Adrenal gland (tissue), 9 donors: ENCODE measurements at regions not wholly inside any gene's neighbourhood (a gene's known extent, or its start where the extent isn't known, plus 50 kb on each side); places are given as distances from the start of the nearest gene placed in this dataset.
"Not testable (repeated sequence)": the region's sequence is repeated elsewhere in the genome, so short reads cannot be mapped to it uniquely, and the experiment has no call there.

Source experiments
- DNase-seq, 7 donors: peaks; one replicate each; pipeline ENCODE4 v3.0.0-alpha.2; 2019 to 2020
- H3K27ac ChIP-seq, 5 donors: fragments of 200-600 bp; sonication (generic) in 4 of 5; 1 replicate in 3 of 5; 2 replicates in 2 of 5; pipeline versions ENCODE4 v1.5.1 to v1.8.0; 2016 to 2020; ENCODE audit warnings: mild to moderate bottlenecking in 1 of 5
- H3K27me3 ChIP-seq: fragments of 200-600 bp; 2 replicates; pipeline ENCODE4 v1.8.0; 2021
- H3K36me3 ChIP-seq, 2 donors: fragments of 200-600 bp; replicated peaks in 1 of 2; 1 replicate in 1 of 2; 2 replicates in 1 of 2; pipeline versions ENCODE4 v1.5.1 to v1.8.0; 2018 to 2022
- H3K4me1 ChIP-seq, 2 donors: fragments of 200-600 bp; replicated peaks in 1 of 2; 1 replicate in 1 of 2; 2 replicates in 1 of 2; pipeline versions ENCODE4 v1.5.1 to v1.8.0; 2018 to 2021
- H3K4me3 ChIP-seq, 4 donors: fragments of 200-600 bp; sonication (generic) in 3 of 4; one replicate each; pipeline ENCODE4 v1.5.1; 2016 to 2018
- H3K9me3 ChIP-seq, 3 donors: fragments of 200-600 bp; sonication (generic) in 1 of 3; replicated peaks in 1 of 3; 1 replicate in 2 of 3; 2 replicates in 1 of 3; pipeline versions ENCODE4 v1.5.1 to v1.8.0; 2016 to 2021
- CTCF ChIP-seq, 6 experiments: fragments of 450-650 bp in 4 of 6; fragments of 200-600 bp in 2 of 6; sonication (generic) in 1 of 6; IDR thresholded peaks; 1 replicate in 5 of 6; 2 replicates in 1 of 6; pipeline versions ENCODE4 v1.5.1 to v1.8.0; 2016 to 2021; ENCODE audit warnings: antibody characterized with exemption in 6 of 6, mild to moderate bottlenecking in 2 of 6, moderate library complexity in 1 of 6
- POLR2A ChIP-seq, 2 donors: fragments of 450-650 bp; IDR thresholded peaks; one replicate each; pipeline ENCODE4 v1.6.1; 2017; ENCODE audit warnings: antibody characterized with exemption in 2 of 2, mild to moderate bottlenecking in 2 of 2, moderate library complexity in 1 of 2
- WGBS, 4 donors: extraction: QIAGEN DNeasy Blood & Tissue Kit in 2 of 4; methylation state at CpG; one replicate each; pipeline versions ENCODE4 v1.1.5 to v1.1.7; 2013 to 2017; 5-methylcytosine and 5-hydroxymethylcytosine counted together
- intact Hi-C, 2 donors: fragments of 100-400 bp; cut with DNase I; formaldehyde crosslinking; loops; one replicate each; pipeline versions ENCODE4 v1.14.1 to v1.15.0; 2022 to 2023
- donor health status: healthy with polysubstance abuse.
- donor health status: Bipolar disorder and iron deficiency.
- donor health status: DM: yes; HTN: yes; CAD: no.
- donor health status: DM: no; HTN: no; CAD: no.
- donor health status: DM: no; HTN: no; CAD: no.

- no peak for DNase-seq
- 83 to 90% (median 89%) methylated on average over 2 of the region's 2 CpGs for WGBS, 4 donors
- TF ChIP-seq POLR2A (IDR thresholded peaks at IDR 0.05) (no peak), CTCF (IDR thresholded peaks at IDR 0.05) (no peak)
- Histone ChIP-seq H3K27me3 (no peaks in the 10 kb centered on the region), H3K4me3 (no peak overlapping the region), H3K9me3 (no peaks in the 10 kb centered on the region), H3K4me1 (no peaks in the 10 kb centered on the region), H3K36me3 (no peaks in the 10 kb centered on the region), H3K27ac (no peak overlapping the region)
- intact Hi-C loops = no loop called here
Observed at GRCh38 chr15:38024293-38025091, 90.1 kb downstream of the TMCO5A start.

- intact Hi-C loops = not testable (repeated sequence)
Observed at GRCh38 chr15:38025656-38026055, 91.2 kb downstream of the TMCO5A start.

DNA sequence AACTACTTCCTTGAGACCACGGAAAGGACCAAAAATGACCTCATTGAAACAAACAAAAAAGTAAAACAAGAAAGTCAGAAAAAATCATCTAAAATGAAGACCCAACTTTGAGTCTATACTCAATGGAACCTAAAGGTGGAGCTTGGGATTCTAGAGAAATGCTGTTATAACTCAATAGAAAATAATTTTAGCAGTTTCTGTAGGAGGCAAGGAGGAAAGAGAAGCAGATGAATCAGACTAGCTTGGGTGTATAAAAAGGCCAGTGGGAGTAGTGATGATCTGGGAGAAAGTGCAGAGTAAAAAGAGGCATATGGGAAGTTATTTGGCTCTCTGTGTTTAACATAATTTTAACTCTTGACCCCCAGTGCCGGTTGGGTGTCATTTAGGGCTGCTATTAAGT is 94.4 kb downstream of the TMCO5A start:
- Histone ChIP-seq H3K27me3 (no peaks in the 10 kb centered on the region), H3K36me3 (no peaks in the 10 kb centered on the region), H3K4me3 (no peak overlapping the region), H3K4me1 (no peaks in the 10 kb centered on the region), H3K9me3 (no peaks in the 10 kb centered on the region), H3K27ac (no peak overlapping the region)
- no peak for DNase-seq
- no peak for TF ChIP-seq POLR2A (IDR thresholded peaks at IDR 0.05)
- no peak for TF ChIP-seq CTCF (IDR thresholded peaks at IDR 0.05)
- WGBS, 4 donors = 68 to 90% (median 74%) methylated on average over 2 of the region's 2 CpGs
- intact Hi-C loops = no loop called here

More at GRCh38 chr15:38025656-38026055, 91.2 kb downstream of the TMCO5A start:
- H3K4me1 ChIP-seq, H3K27me3 ChIP-seq, H3K36me3 ChIP-seq, H3K9me3 ChIP-seq, DNase-seq, H3K27ac ChIP-seq, H3K4me3 ChIP-seq: not testable (repeated sequence)
- WGBS, 4 donors = 96 to 100% (median 99%) methylated on average over 1 of the region's 1 CpG

GRCh38 chr15:38029736-38030135 is 95.3 kb downstream of the TMCO5A start:
- Histone ChIP-seq H3K36me3 (no peaks in the 10 kb centered on the region), H3K27ac (no peak overlapping the region), H3K4me3 (no peak overlapping the region), H3K9me3 (no peaks in the 10 kb centered on the region), H3K4me1 (no peaks in the 10 kb centered on the region), H3K27me3 (no peaks in the 10 kb centered on the region)
- WGBS, 4 donors = 65 to 75% (median 70%) methylated on average over 3 of the region's 3 CpGs
- TF ChIP-seq CTCF (IDR thresholded peaks at IDR 0.05) (no peak), POLR2A (IDR thresholded peaks at IDR 0.05) (no peak)
- intact Hi-C loops = no loop called here
- no peak for DNase-seq

- DNase-seq = no peak
- Histone ChIP-seq H3K4me3 (no peak overlapping the region), H3K27ac (no peak overlapping the region), H3K36me3 (no peaks in the 10 kb centered on the region), H3K4me1 (no peaks in the 10 kb centered on the region), H3K9me3 (no peaks in the 10 kb centered on the region), H3K27me3 (no peaks in the 10 kb centered on the region)
- intact Hi-C loops = no loop called here
- TF ChIP-seq POLR2A (IDR thresholded peaks at IDR 0.05) (no peak), CTCF (IDR thresholded peaks at IDR 0.05) (no peak)
- WGBS, 4 donors = 89 to 92% (median 89%) methylated on average over 4 of the region's 4 CpGs
Observed at GRCh38 chr15:38030609-38031008, 96.2 kb downstream of the TMCO5A start.
